GM23338 (cell line): ENCODE measurements at regions not wholly inside any gene's neighbourhood (a gene's known extent, or its start where the extent isn't known, plus 50 kb on each side); places are given as distances from the start of the nearest gene placed in this dataset.

Experiments
- CREB1 ChIP-seq: fragments of 250-450 bp; sonication (Bioruptor Pico); IDR thresholded peaks from 2 replicates; pipeline ENCODE4 v1.5.0; 2020; ENCODE audit warnings: low read depth, mild to moderate bottlenecking, moderate library complexity
- EZH2 ChIP-seq: fragments of 200-600 bp; sonication (generic); IDR thresholded peaks from one replicate; pipeline ENCODE4 v1.8.0; 2017; ENCODE audit warnings: antibody characterized with exemption, mild to moderate bottlenecking, low read depth; ENCODE audit not compliant: unreplicated experiment
- EZH2phosphoT487 ChIP-seq: fragments of 200-600 bp; sonication (generic); IDR thresholded peaks from one replicate; pipeline ENCODE4 v1.8.1; 2018; ENCODE audit warnings: antibody characterized with exemption; ENCODE audit not compliant: unreplicated experiment
- JUNB ChIP-seq: IDR thresholded peaks from one replicate; pipeline ENCODE4 v1.6.1; 2016; ENCODE audit warnings: antibody characterized with exemption; ENCODE audit not compliant: unreplicated experiment
- NANOG ChIP-seq: IDR thresholded peaks from 2 replicates; pipeline ENCODE4 v1.6.1; 2016; ENCODE audit warnings: antibody characterized with exemption, borderline replicate concordance
- POLR2AphosphoS5 ChIP-seq: IDR thresholded peaks from 2 replicates; pipeline ENCODE4 v1.6.1; 2016; ENCODE audit warnings: antibody characterized with exemption, low read depth
- REST ChIP-seq: IDR thresholded peaks from one replicate; pipeline ENCODE4 v1.6.1; 2018; ENCODE audit warnings: antibody characterized with exemption; ENCODE audit not compliant: unreplicated experiment
- STAT1 ChIP-seq: IDR thresholded peaks from one replicate; pipeline ENCODE4 v1.6.1; 2016; ENCODE audit warnings: antibody characterized with exemption; ENCODE audit not compliant: unreplicated experiment
- TF ChIP-seq, protein P1 (sequence below), 2 experiments: fragments of 200-600 bp in 1 of 2; sonication (generic) in 1 of 2; conservative IDR thresholded peaks; 2 replicates each; pipeline versions ENCODE4 v1.5.1 to v1.6.1; 2016 to 2017; ENCODE audit warnings: antibody characterized with exemption in 2 of 2, low read depth in 2 of 2, mild to moderate bottlenecking in 2 of 2, moderate library complexity in 1 of 2
- TF ChIP-seq, protein P2 (sequence below): IDR thresholded peaks from 2 replicates; pipeline ENCODE4 v1.6.1; 2016; ENCODE audit warnings: antibody characterized with exemption

GRCh38 chr3:102176333-102177050, 258.3 kb upstream of the ZPLD1 start:
- TF ChIP-seq CREB1 (CRISPR knock-in tag), result no peak
- TF ChIP-seq, protein P1, sequence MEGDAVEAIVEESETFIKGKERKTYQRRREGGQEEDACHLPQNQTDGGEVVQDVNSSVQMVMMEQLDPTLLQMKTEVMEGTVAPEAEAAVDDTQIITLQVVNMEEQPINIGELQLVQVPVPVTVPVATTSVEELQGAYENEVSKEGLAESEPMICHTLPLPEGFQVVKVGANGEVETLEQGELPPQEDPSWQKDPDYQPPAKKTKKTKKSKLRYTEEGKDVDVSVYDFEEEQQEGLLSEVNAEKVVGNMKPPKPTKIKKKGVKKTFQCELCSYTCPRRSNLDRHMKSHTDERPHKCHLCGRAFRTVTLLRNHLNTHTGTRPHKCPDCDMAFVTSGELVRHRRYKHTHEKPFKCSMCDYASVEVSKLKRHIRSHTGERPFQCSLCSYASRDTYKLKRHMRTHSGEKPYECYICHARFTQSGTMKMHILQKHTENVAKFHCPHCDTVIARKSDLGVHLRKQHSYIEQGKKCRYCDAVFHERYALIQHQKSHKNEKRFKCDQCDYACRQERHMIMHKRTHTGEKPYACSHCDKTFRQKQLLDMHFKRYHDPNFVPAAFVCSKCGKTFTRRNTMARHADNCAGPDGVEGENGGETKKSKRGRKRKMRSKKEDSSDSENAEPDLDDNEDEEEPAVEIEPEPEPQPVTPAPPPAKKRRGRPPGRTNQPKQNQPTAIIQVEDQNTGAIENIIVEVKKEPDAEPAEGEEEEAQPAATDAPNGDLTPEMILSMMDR (conservative IDR thresholded peaks at IDR 0.05; ENCODE audit: low read depth in 2 of 2), result no peak
- no peak for TF ChIP-seq EZH2phosphoT487
- no peak for TF ChIP-seq EZH2
- TF ChIP-seq REST, result no peak
- TF ChIP-seq POLR2AphosphoS5, result no peak
- TF ChIP-seq STAT1, result no peak
- TF ChIP-seq NANOG, result no peak
- TF ChIP-seq, protein P2, sequence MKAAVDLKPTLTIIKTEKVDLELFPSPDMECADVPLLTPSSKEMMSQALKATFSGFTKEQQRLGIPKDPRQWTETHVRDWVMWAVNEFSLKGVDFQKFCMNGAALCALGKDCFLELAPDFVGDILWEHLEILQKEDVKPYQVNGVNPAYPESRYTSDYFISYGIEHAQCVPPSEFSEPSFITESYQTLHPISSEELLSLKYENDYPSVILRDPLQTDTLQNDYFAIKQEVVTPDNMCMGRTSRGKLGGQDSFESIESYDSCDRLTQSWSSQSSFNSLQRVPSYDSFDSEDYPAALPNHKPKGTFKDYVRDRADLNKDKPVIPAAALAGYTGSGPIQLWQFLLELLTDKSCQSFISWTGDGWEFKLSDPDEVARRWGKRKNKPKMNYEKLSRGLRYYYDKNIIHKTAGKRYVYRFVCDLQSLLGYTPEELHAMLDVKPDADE, result no peak
- no peak for TF ChIP-seq JUNB
